HCT116 (cell line): ENCODE measurements at regions not wholly inside any gene's neighbourhood (a gene's known extent, or its start where the extent isn't known, plus 50 kb on each side); places are given as distances from the start of the nearest gene placed in this dataset.

Source experiments
- ATAC-seq: fragments of 200-7000 bp; cut with Tn5 transposase; 2 replicates; pipeline ENCODE4 v1.9.1; 2020; ENCODE audit warnings: mild to moderate bottlenecking, moderate library complexity
- BruUV-seq: library from RNA; stranded (reverse); fragments of 400-500 nt; replicated peaks from 2 replicates; lab custom pipeline; 2021; lab: Mats Ljungman, UMichigan
- CTCF ChIA-PET: fragments of 300-600 bp; sonication (Branson Sonifier 250); formaldehyde crosslinking; loops from one replicate; lab custom pipeline; 2021; ENCODE audit warnings: antibody characterized with exemption; lab: Charles Lee
- POLR2A ChIA-PET: fragments of 300-600, 350-600 bp; sonication (Branson Sonifier 250); formaldehyde crosslinking; loops from one replicate; lab custom pipeline; 2021; ENCODE audit warnings: antibody characterized with exemption; lab: Charles Lee
- RAD21 ChIA-PET, 2 experiments: fragments of 300-600 bp; sonication (Branson Sonifier 250); formaldehyde crosslinking; loops; one replicate each; lab custom pipeline; 2023; ENCODE audit warnings: low total read pairs in 2 of 2; ENCODE audit not compliant: uncharacterized antibody in 2 of 2, unreplicated experiment in 2 of 2, low non-redundant PET in 1 of 2; lab: Charles Lee
- DNase-seq: peaks from one replicate; pipeline ENCODE4 v3.0.0-alpha.2; 2010; ENCODE audit warnings: low read depth, low spot score
- H2AFZ ChIP-seq: fragments of 200-600 bp; shearing (Covaris generic), sonication (generic); 2 replicates; pipeline ENCODE4 v1.6.1; 2017; ENCODE audit warnings: low read depth, mixed run types, mixed read lengths, antibody characterized with exemption, low read length; ENCODE audit not compliant: poor library complexity, severe bottlenecking
- H3K27ac ChIP-seq: 2 replicates; pipeline ENCODE4 v1.5.1; 2012; ENCODE audit warnings: low read depth, low read length
- H3K27me3 ChIP-seq: fragments of 200-600 bp; sonication (generic); 2 replicates; pipeline ENCODE4 v1.6.1; 2016; ENCODE audit warnings: mixed run types, low read length, mixed read lengths; ENCODE audit not compliant: insufficient read depth
- H3K36me3 ChIP-seq, 2 experiments: fragments of 200-500 bp in 1 of 2; fragments of 200-600 bp in 1 of 2; sonication (Bioruptor generic) in 1 of 2; sonication (generic) in 1 of 2; 2 replicates each; pipeline versions ENCODE4 v1.5.1 to v1.6.1; 2014 to 2016; ENCODE audit warnings: low read length in 2 of 2, inconsistent platforms in 1 of 2, mixed read lengths in 1 of 2, mixed run types in 1 of 2; ENCODE audit not compliant: insufficient read depth in 2 of 2, control insufficient read depth in 1 of 2
- H3K4me1 ChIP-seq, 2 experiments: fragments of 200-600 bp in 1 of 2; sonication (generic) in 1 of 2; 2 replicates each; pipeline versions ENCODE4 v1.5.1 to v1.6.1; 2012 to 2017; ENCODE audit warnings: low read length in 2 of 2, inconsistent platforms in 1 of 2, mild to moderate bottlenecking in 1 of 2, mixed read lengths in 1 of 2, mixed run types in 1 of 2, moderate library complexity in 1 of 2; ENCODE audit not compliant: insufficient read depth in 2 of 2, control insufficient read depth in 1 of 2
- H3K4me2 ChIP-seq: fragments of 200-600 bp; sonication (generic); 2 replicates; pipeline ENCODE4 v1.6.1; 2017; ENCODE audit warnings: mixed run types, low read length, mixed read lengths
- H3K4me3 ChIP-seq, 2 experiments: fragments of 200-600 bp in 1 of 2; sonication (generic) in 1 of 2; replicated peaks in 1 of 2; 2 replicates each; pipeline ENCODE4 v1.5.1; 2011 to 2016; ENCODE audit warnings: low read length in 2 of 2, control low read depth in 1 of 2, low read depth in 1 of 2, mild to moderate bottlenecking in 1 of 2, mixed read lengths in 1 of 2, mixed run types in 1 of 2
- H3K79me2 ChIP-seq: fragments of 200-600 bp; sonication (generic); 2 replicates; pipeline ENCODE4 v1.6.1; 2017; ENCODE audit warnings: mild to moderate bottlenecking, mixed run types, low read length, moderate library complexity, mixed read lengths; ENCODE audit not compliant: insufficient read depth
- H3K9ac ChIP-seq: fragments of 200-600 bp; sonication (generic); 2 replicates; pipeline ENCODE4 v1.6.1; 2016; ENCODE audit warnings: low read length, mixed read lengths
- H3K9me2 ChIP-seq: fragments of 200-600 bp; sonication (generic), shearing (Covaris generic); 2 replicates; pipeline ENCODE4 v1.6.1; 2017; ENCODE audit warnings: mixed run types, mild to moderate bottlenecking, moderate library complexity; ENCODE audit not compliant: insufficient read depth
- H3K9me3 ChIP-seq, 2 experiments: fragments of 200-500 bp in 1 of 2; fragments of 200-600 bp in 1 of 2; sonication (Bioruptor generic) in 1 of 2; sonication (generic) in 1 of 2; 2 replicates each; pipeline ENCODE4 v1.6.1; 2014 to 2017; ENCODE audit warnings: low read length in 2 of 2, mixed read lengths in 2 of 2, inconsistent platforms in 1 of 2, low read depth in 1 of 2, mild to moderate bottlenecking in 1 of 2, mixed run types in 1 of 2, moderate library complexity in 1 of 2; ENCODE audit not compliant: control insufficient read depth in 1 of 2, insufficient read depth in 1 of 2
- H4K20me1 ChIP-seq: fragments of 200-600 bp; sonication (generic), shearing (Covaris generic); 2 replicates; pipeline ENCODE4 v1.6.1; 2017; ENCODE audit warnings: mixed run types, mild to moderate bottlenecking, moderate library complexity; ENCODE audit not compliant: insufficient read depth
- ATF3 ChIP-seq: IDR thresholded peaks from 2 replicates; pipeline ENCODE4 v1.6.1; 2012
- CBX3 ChIP-seq: IDR thresholded peaks from 2 replicates; pipeline ENCODE4 v1.6.1; 2012; ENCODE audit warnings: low read depth
- CEBPB ChIP-seq: IDR thresholded peaks from 2 replicates; pipeline ENCODE4 v1.6.1; 2012; ENCODE audit warnings: low read depth
- EGR1 ChIP-seq: IDR thresholded peaks from 2 replicates; pipeline ENCODE4 v1.6.1; 2012; ENCODE audit warnings: low read depth
- ELF1 ChIP-seq: IDR thresholded peaks from 2 replicates; pipeline ENCODE4 v1.6.1; 2012; ENCODE audit warnings: low read depth, borderline replicate concordance
- EZH2 ChIP-seq: fragments of 200-600 bp; sonication (generic); IDR thresholded peaks from 2 replicates; pipeline ENCODE4 v1.6.1; 2017; ENCODE audit warnings: antibody characterized with exemption, mixed run types
- EZH2phosphoT487 ChIP-seq: fragments of 200-600 bp; IDR thresholded peaks from 2 replicates; pipeline ENCODE4 v1.6.1; 2018; ENCODE audit warnings: antibody characterized with exemption, borderline replicate concordance
- FOSL1 ChIP-seq: IDR thresholded peaks from 2 replicates; pipeline ENCODE4 v1.6.1; 2012; ENCODE audit warnings: low read depth
- JUND ChIP-seq: IDR thresholded peaks from 2 replicates; pipeline ENCODE4 v1.6.1; 2012
- MAX ChIP-seq: IDR thresholded peaks from 2 replicates; pipeline ENCODE4 v1.6.1; 2012
- POLR2A ChIP-seq: IDR thresholded peaks from 2 replicates; pipeline ENCODE4 v1.7.0; 2011; ENCODE audit warnings: borderline replicate concordance; ENCODE audit not compliant: insufficient read depth, insufficient read length; ENCODE audit errors: extremely low read depth
- POLR2AphosphoS5 ChIP-seq: IDR thresholded peaks from 2 replicates; pipeline ENCODE4 v1.6.1; 2011; ENCODE audit warnings: mild to moderate bottlenecking, low read depth, low read length, moderate library complexity
- RAD21 ChIP-seq: IDR thresholded peaks from 2 replicates; pipeline ENCODE4 v1.6.1; 2012; ENCODE audit warnings: low read depth, mild to moderate bottlenecking
- SP1 ChIP-seq: IDR thresholded peaks from 2 replicates; pipeline ENCODE4 v1.6.1; 2012; ENCODE audit warnings: low read depth
- SRF ChIP-seq: IDR thresholded peaks from 2 replicates; pipeline ENCODE4 v1.6.1; 2012; ENCODE audit warnings: low read depth
- YY1 ChIP-seq: IDR thresholded peaks from 2 replicates; pipeline ENCODE4 v1.6.1; 2011; ENCODE audit warnings: low read length, low read depth, moderate library complexity, mild to moderate bottlenecking; ENCODE audit not compliant: insufficient replicate concordance; ENCODE audit errors: extremely low read depth
- ZFX ChIP-seq: fragments of 450-650 bp; IDR thresholded peaks from 2 replicates; pipeline ENCODE4 v1.6.1; 2017
- ZNF274 ChIP-seq: fragments of 200-500 bp; sonication (Bioruptor generic); IDR thresholded peaks from 2 replicates; pipeline ENCODE4 v1.6.1; 2014; ENCODE audit warnings: mild to moderate bottlenecking, low read depth, low read length, inconsistent platforms
- intact Hi-C: fragments of 100-400 bp; cut with micrococcal nuclease; formaldehyde crosslinking; loops from 2 replicates; pipeline ENCODE4 v1.10.0; 2022
- TF ChIP-seq, protein P1 (sequence below): IDR thresholded peaks from 2 replicates; pipeline ENCODE4 v1.6.1; 2011; ENCODE audit warnings: mild to moderate bottlenecking, low read length, moderate library complexity; ENCODE audit not compliant: insufficient replicate concordance; ENCODE audit errors: extremely low read depth
- TF ChIP-seq, protein P2 (sequence below): IDR thresholded peaks from 2 replicates; pipeline ENCODE4 v1.6.1; 2012; ENCODE audit warnings: low read depth

- TF ChIP-seq, protein P1, sequence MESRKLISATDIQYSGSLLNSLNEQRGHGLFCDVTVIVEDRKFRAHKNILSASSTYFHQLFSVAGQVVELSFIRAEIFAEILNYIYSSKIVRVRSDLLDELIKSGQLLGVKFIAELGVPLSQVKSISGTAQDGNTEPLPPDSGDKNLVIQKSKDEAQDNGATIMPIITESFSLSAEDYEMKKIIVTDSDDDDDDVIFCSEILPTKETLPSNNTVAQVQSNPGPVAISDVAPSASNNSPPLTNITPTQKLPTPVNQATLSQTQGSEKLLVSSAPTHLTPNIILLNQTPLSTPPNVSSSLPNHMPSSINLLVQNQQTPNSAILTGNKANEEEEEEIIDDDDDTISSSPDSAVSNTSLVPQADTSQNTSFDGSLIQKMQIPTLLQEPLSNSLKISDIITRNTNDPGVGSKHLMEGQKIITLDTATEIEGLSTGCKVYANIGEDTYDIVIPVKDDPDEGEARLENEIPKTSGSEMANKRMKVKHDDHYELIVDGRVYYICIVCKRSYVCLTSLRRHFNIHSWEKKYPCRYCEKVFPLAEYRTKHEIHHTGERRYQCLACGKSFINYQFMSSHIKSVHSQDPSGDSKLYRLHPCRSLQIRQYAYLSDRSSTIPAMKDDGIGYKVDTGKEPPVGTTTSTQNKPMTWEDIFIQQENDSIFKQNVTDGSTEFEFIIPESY = no peak
- TF ChIP-seq EZH2 = no peak
- no peak for TF ChIP-seq ZFX
- TF ChIP-seq RAD21 = no peak
Observed at GRCh38 chr17:431494-431893, 78.9 kb upstream of the RPH3AL start (continued).

DNA sequence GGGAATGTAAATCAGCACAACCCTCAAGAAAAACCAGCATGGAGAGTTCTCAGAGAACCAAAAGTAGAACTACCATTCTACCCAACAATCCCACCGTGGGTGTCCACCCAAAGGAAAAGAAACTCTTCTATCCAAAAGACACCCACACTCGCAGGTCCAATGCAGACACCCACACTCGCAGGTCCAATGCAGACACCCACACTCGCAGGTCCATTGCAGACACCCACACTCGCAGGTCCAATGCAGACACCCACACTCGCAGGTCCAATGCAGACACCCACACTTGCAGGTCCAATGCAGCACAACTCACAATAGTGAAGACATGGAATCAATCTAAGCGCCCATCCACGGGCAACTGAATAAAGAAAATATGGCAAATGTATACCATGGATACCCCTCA, 77.0 kb upstream of the RPH3AL start:
- Histone ChIP-seq H3K79me2 (no peaks in the 10 kb centered on the region), H3K4me1 (no peaks in the 10 kb centered on the region), H4K20me1 (no peaks in the 10 kb centered on the region), H2AFZ (no peak overlapping the region), H3K4me2 (no peak overlapping the region), H3K9me3 (0 out of 4 replicates have a peak, but pooled peaks cover 0 to 4% of the 10 kb centered on the region in 2 experiments), H3K9me2 (no peaks in the 10 kb centered on the region), H3K9ac (no peak overlapping the region), H3K4me3 (no peak overlapping the region), H3K27ac (no peak overlapping the region), H3K36me3 (no peaks in the 10 kb centered on the region), H3K27me3 (no peaks in the 10 kb centered on the region)
- intact Hi-C loops = no loop called here
- TF ChIP-seq EZH2phosphoT487 (no peak), SRF (no peak), FOSL1 (no peak), JUND (no peak), ELF1 (no peak), SP1 (no peak), EZH2 (no peak), EGR1 (no peak), CBX3 (no peak), POLR2AphosphoS5 (no peak), ZNF274 (no peak), ZFX (no peak), CEBPB (no peak), ATF3 (no peak), POLR2A (no peak), YY1 (no peak), MAX (no peak)
- TF ChIP-seq, protein P2, sequence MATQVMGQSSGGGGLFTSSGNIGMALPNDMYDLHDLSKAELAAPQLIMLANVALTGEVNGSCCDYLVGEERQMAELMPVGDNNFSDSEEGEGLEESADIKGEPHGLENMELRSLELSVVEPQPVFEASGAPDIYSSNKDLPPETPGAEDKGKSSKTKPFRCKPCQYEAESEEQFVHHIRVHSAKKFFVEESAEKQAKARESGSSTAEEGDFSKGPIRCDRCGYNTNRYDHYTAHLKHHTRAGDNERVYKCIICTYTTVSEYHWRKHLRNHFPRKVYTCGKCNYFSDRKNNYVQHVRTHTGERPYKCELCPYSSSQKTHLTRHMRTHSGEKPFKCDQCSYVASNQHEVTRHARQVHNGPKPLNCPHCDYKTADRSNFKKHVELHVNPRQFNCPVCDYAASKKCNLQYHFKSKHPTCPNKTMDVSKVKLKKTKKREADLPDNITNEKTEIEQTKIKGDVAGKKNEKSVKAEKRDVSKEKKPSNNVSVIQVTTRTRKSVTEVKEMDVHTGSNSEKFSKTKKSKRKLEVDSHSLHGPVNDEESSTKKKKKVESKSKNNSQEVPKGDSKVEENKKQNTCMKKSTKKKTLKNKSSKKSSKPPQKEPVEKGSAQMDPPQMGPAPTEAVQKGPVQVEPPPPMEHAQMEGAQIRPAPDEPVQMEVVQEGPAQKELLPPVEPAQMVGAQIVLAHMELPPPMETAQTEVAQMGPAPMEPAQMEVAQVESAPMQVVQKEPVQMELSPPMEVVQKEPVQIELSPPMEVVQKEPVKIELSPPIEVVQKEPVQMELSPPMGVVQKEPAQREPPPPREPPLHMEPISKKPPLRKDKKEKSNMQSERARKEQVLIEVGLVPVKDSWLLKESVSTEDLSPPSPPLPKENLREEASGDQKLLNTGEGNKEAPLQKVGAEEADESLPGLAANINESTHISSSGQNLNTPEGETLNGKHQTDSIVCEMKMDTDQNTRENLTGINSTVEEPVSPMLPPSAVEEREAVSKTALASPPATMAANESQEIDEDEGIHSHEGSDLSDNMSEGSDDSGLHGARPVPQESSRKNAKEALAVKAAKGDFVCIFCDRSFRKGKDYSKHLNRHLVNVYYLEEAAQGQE = no peak
- TF ChIP-seq, protein P1 = no peak
- ChIA-PET CTCF (no interaction called here), RAD21 (no interaction called here), POLR2A (no interaction called here)
- ATAC-seq = no peak
- no TSS peak for BruUV-seq
- no peak for DNase-seq
